OCI-LY1 (cell line): ENCODE measurements at regions not wholly inside any gene's neighbourhood (a gene's known extent, or its start where the extent isn't known, plus 50 kb on each side); places are given as distances from the start of the nearest gene placed in this dataset.

Experiments used
- CTCF ChIP-seq: fragments of 200-600 bp; sonication (generic), shearing (Covaris generic); IDR thresholded peaks from 2 replicates; pipeline ENCODE4 v1.5.1; 2017; ENCODE audit warnings: mild to moderate bottlenecking, antibody characterized with exemption, low read length, moderate library complexity, mixed read lengths
- EZH2 ChIP-seq: fragments of 200-600 bp; sonication (generic), shearing (Covaris generic); IDR thresholded peaks from 2 replicates; pipeline ENCODE4 v1.8.0; 2017; ENCODE audit warnings: borderline replicate concordance, mixed run types, mild to moderate bottlenecking, antibody characterized with exemption, low read length, moderate library complexity, mixed read lengths

GRCh38 chr3:170745211-170745718 is 124.7 kb downstream of the RPL22L1 start:
- no peak for TF ChIP-seq CTCF
- no peak for TF ChIP-seq EZH2
